ENCODE measurements at regions not wholly inside any gene's neighbourhood (a gene's known extent, or its start where the extent isn't known, plus 50 kb on each side); places are given as distances from the start of the nearest gene placed in this dataset.
"Not testable (repeated sequence)": the region's sequence is repeated elsewhere in the genome, so short reads cannot be mapped to it uniquely, and the experiment has no call there.

GRCh38 chr14:37838778-37839177 lies 243.3 kb downstream of the TTC6 start:
- not testable (repeated sequence) for TF ChIP-seq POLR2AphosphoS5, POLR2A (IDR thresholded peaks at IDR 0.05)
- TF ChIP-seq, protein P1, sequence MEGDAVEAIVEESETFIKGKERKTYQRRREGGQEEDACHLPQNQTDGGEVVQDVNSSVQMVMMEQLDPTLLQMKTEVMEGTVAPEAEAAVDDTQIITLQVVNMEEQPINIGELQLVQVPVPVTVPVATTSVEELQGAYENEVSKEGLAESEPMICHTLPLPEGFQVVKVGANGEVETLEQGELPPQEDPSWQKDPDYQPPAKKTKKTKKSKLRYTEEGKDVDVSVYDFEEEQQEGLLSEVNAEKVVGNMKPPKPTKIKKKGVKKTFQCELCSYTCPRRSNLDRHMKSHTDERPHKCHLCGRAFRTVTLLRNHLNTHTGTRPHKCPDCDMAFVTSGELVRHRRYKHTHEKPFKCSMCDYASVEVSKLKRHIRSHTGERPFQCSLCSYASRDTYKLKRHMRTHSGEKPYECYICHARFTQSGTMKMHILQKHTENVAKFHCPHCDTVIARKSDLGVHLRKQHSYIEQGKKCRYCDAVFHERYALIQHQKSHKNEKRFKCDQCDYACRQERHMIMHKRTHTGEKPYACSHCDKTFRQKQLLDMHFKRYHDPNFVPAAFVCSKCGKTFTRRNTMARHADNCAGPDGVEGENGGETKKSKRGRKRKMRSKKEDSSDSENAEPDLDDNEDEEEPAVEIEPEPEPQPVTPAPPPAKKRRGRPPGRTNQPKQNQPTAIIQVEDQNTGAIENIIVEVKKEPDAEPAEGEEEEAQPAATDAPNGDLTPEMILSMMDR (IDR thresholded peaks at IDR 0.05) = not testable (repeated sequence)
